ENCODE measurements at regions not wholly inside any gene's neighbourhood (a gene's known extent, or its start where the extent isn't known, plus 50 kb on each side); places are given as distances from the start of the nearest gene placed in this dataset.

- WGBS, 3 donors = 85 to 88% (median 87%) methylated on average over 2 of the region's 2 CpGs
- intact Hi-C loops (cut with DNase I) = no loop called here
- DNase-seq = no peak
- Histone ChIP-seq H3K27me3 (ENCODE audit: insufficient read depth in 3 of 3, low read length in 2 of 3) (no peaks in the 10 kb centered on the region), H3K4me3 (no peak overlapping the region), H3K4me1 (no peaks in the 10 kb centered on the region), H3K27ac (no peak overlapping the region), H3K36me3 (ENCODE audit: insufficient read depth in 1 of 2, low read depth in 1 of 2) (no peaks in the 10 kb centered on the region), H3K9me3 (no peaks in the 10 kb centered on the region)
- TF ChIP-seq, protein P1, sequence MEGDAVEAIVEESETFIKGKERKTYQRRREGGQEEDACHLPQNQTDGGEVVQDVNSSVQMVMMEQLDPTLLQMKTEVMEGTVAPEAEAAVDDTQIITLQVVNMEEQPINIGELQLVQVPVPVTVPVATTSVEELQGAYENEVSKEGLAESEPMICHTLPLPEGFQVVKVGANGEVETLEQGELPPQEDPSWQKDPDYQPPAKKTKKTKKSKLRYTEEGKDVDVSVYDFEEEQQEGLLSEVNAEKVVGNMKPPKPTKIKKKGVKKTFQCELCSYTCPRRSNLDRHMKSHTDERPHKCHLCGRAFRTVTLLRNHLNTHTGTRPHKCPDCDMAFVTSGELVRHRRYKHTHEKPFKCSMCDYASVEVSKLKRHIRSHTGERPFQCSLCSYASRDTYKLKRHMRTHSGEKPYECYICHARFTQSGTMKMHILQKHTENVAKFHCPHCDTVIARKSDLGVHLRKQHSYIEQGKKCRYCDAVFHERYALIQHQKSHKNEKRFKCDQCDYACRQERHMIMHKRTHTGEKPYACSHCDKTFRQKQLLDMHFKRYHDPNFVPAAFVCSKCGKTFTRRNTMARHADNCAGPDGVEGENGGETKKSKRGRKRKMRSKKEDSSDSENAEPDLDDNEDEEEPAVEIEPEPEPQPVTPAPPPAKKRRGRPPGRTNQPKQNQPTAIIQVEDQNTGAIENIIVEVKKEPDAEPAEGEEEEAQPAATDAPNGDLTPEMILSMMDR (IDR thresholded peaks at IDR 0.05) = no peak
- ATAC-seq = no peak
Observed at GRCh38 chr10:90462749-90463470, 394.9 kb downstream of the HTR7 start.

- TF ChIP-seq, protein P1 (IDR thresholded peaks at IDR 0.05) = no peak
- no peak for DNase-seq
- no peak overlapping the region for H3K27ac ChIP-seq
- ATAC-seq = no peak
- WGBS, 3 donors = 74 to 93% (median 78%) methylated on average over 1 of the region's 1 CpG
- no peaks in the 10 kb centered on the region for H3K27me3 ChIP-seq (ENCODE audit: insufficient read depth in 3 of 3, low read length in 2 of 3)
- no peaks in the 10 kb centered on the region for H3K4me1 ChIP-seq
- H3K9me3 ChIP-seq = no peaks in the 10 kb centered on the region
- intact Hi-C loops (cut with DNase I) = no loop called here
- H3K36me3 ChIP-seq (ENCODE audit: insufficient read depth in 1 of 2, low read depth in 1 of 2) = no peaks in the 10 kb centered on the region
- H3K4me3 ChIP-seq = no peak overlapping the region
Observed at GRCh38 chr10:90464329-90464728, 393.5 kb downstream of the HTR7 start.

- Histone ChIP-seq H3K9me3 (no peaks in the 10 kb centered on the region), H3K4me1 (no peaks in the 10 kb centered on the region), H3K4me3 (no peak overlapping the region), H3K27me3 (ENCODE audit: insufficient read depth in 3 of 3, low read length in 2 of 3) (peaks cover 0 to 2% (median 0%) of the 10 kb centered on the region in 3 donors), H3K27ac (no peak overlapping the region), H3K36me3 (ENCODE audit: insufficient read depth in 1 of 2, low read depth in 1 of 2) (no peaks in the 10 kb centered on the region)
- no peak for ATAC-seq
- intact Hi-C loops (cut with DNase I) = no loop called here
- TF ChIP-seq, protein P1 (IDR thresholded peaks at IDR 0.05) = no peak
- DNase-seq = no peak
- 85 to 97% (median 86%) methylated on average over 1 of the region's 1 CpG for WGBS, 3 donors
Observed at GRCh38 chr10:90470966-90471365, 386.9 kb downstream of the HTR7 start.

DNA sequence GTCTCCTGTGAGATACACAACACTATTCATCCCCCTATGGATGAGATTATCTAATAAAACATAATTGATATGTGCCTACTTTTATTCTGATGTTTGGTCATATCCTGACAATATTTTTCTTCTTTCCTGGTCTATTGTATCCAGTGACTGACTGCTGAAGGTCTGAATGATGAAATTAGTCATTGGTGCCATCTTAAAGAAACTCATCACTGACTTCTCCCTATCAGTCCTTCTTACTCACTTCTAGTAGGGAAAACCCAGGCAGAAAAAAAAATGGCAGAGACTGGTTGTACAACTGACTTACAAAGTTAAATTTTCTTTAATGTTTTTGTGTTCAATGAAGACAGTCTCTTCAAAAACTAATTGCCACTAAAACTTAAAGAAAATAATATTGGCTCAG is 377.4 kb downstream of the HTR7 start:
- peaks cover 0 to 3% (median 0%) of the 10 kb centered on the region in 3 donors for H3K27me3 ChIP-seq (ENCODE audit: insufficient read depth in 3 of 3, low read length in 2 of 3)
- TF ChIP-seq, protein P1 (IDR thresholded peaks at IDR 0.05) = no peak
- ATAC-seq (no peak), DNase-seq (no peak)
- H3K36me3 ChIP-seq (ENCODE audit: insufficient read depth in 1 of 2, low read depth in 1 of 2) = no peaks in the 10 kb centered on the region
- H3K9me3 ChIP-seq = no peaks in the 10 kb centered on the region
- no peak overlapping the region for H3K27ac ChIP-seq
- H3K4me1 ChIP-seq = no peaks in the 10 kb centered on the region
- intact Hi-C loops (cut with DNase I) = no loop called here
- no peak overlapping the region for H3K4me3 ChIP-seq
